OCI-LY3 (cell line): ENCODE measurements at regions not wholly inside any gene's neighbourhood (a gene's known extent, or its start where the extent isn't known, plus 50 kb on each side); places are given as distances from the start of the nearest gene placed in this dataset.

ENCODE experiments used
- H2AFZ ChIP-seq: fragments of 200-600, 300-600 bp; shearing (Covaris generic); 2 replicates; pipeline ENCODE4 v1.6.0; 2014; ENCODE audit warnings: antibody characterized with exemption, low read depth, low read length
- H3K27ac ChIP-seq: fragments of 200-600, 300-600 bp; sonication (generic); 2 replicates; pipeline ENCODE4 v1.5.1; 2014; ENCODE audit warnings: mild to moderate bottlenecking, low read length, moderate library complexity, mixed read lengths
- H3K27me3 ChIP-seq: fragments of 200-600, 300-600 bp; sonication (generic); 2 replicates; pipeline ENCODE4 v1.6.1; 2014; ENCODE audit warnings: low read depth, low read length, mixed read lengths
- H3K36me3 ChIP-seq: fragments of 200-600, 300-600 bp; sonication (generic); replicated peaks from 2 replicates; pipeline ENCODE3; 2014; ENCODE audit warnings: low read depth, low read length, mixed read lengths
- H3K4me1 ChIP-seq: fragments of 300-600, 200-600 bp; sonication (generic); 2 replicates; pipeline ENCODE4 v1.6.1; 2014; ENCODE audit warnings: low read length, mixed read lengths
- H3K4me2 ChIP-seq: fragments of 200-600, 300-600 bp; sonication (generic); 2 replicates; pipeline ENCODE4 v1.6.1; 2014; ENCODE audit warnings: low read length, mixed read lengths
- H3K4me3 ChIP-seq: fragments of 300-600, 200-600 bp; sonication (generic); 2 replicates; pipeline ENCODE4 v1.5.1; 2014; ENCODE audit warnings: antibody characterized with exemption, mild to moderate bottlenecking, low read length, moderate library complexity
- H3K79me2 ChIP-seq: fragments of 300-600, 200-600 bp; shearing (Covaris generic); 2 replicates; pipeline ENCODE4 v1.6.1; 2014; ENCODE audit warnings: mild to moderate bottlenecking, low read length, mixed read lengths
- H3K9ac ChIP-seq: fragments of 300-600, 200-600 bp; shearing (Covaris generic); 2 replicates; pipeline ENCODE4 v1.6.0; 2014; ENCODE audit warnings: mild to moderate bottlenecking, low read length, moderate library complexity
- H3K9me3 ChIP-seq: fragments of 200-600, 300-600 bp; shearing (Covaris generic); 2 replicates; pipeline ENCODE4 v1.6.1; 2014; ENCODE audit warnings: low read length, mixed read lengths; ENCODE audit not compliant: insufficient read depth
- H4K20me1 ChIP-seq: fragments of 200-600, 300-600 bp; sonication (generic); 2 replicates; pipeline ENCODE4 v1.6.1; 2016; ENCODE audit warnings: low read length, mixed read lengths; ENCODE audit not compliant: insufficient read depth
- EZH2phosphoT487 ChIP-seq: fragments of 200-600 bp; shearing (Covaris generic); IDR thresholded peaks from 2 replicates; pipeline ENCODE4 v1.6.1; 2018; ENCODE audit warnings: antibody characterized with exemption, mixed run types, low read depth
- TF ChIP-seq, protein P1 (sequence below): fragments of 200-600, 300-600 bp; sonication (generic); IDR thresholded peaks from 2 replicates; pipeline ENCODE4 v1.5.1; 2014; ENCODE audit warnings: antibody characterized with exemption, low read length, low read depth

DNA sequence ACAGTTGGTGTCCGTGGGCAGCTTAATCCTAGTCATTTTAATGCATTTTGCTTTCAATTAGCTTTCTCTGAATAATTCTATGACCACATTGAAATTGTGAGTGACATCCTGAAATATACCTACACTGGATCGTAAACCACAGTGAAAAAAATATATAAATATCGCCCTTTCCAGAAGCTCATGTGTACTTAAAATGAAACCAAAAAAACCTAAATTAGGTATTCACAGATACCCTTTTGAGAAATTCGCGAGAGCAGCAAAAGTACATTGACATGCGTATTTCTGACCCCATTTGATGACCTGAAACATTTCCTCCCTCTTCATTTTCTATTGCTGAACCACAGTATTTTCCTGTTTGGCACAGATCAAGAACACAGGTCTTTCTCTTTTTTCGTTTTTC is 253.8 kb downstream of the LTN1 start:
- Histone ChIP-seq H3K9me3 (no peaks in the 10 kb centered on the region), H3K4me2 (peak overlapping the region; percentile 30), H4K20me1 (no peaks in the 10 kb centered on the region), H3K27ac (no peak overlapping the region), H3K4me1 (peaks cover 6% of the 10 kb centered on the region; the same call in 1 of the 2 replicates), H3K36me3 (no peaks in the 10 kb centered on the region), H3K4me3 (peak overlapping the region; percentile 11; the same call in 1 of the 2 replicates), H2AFZ (no peak overlapping the region), H3K9ac (no peak overlapping the region), H3K79me2 (no peaks in the 10 kb centered on the region), H3K27me3 (no peaks in the 10 kb centered on the region)
- no peak for TF ChIP-seq EZH2phosphoT487
- TF ChIP-seq, protein P1, sequence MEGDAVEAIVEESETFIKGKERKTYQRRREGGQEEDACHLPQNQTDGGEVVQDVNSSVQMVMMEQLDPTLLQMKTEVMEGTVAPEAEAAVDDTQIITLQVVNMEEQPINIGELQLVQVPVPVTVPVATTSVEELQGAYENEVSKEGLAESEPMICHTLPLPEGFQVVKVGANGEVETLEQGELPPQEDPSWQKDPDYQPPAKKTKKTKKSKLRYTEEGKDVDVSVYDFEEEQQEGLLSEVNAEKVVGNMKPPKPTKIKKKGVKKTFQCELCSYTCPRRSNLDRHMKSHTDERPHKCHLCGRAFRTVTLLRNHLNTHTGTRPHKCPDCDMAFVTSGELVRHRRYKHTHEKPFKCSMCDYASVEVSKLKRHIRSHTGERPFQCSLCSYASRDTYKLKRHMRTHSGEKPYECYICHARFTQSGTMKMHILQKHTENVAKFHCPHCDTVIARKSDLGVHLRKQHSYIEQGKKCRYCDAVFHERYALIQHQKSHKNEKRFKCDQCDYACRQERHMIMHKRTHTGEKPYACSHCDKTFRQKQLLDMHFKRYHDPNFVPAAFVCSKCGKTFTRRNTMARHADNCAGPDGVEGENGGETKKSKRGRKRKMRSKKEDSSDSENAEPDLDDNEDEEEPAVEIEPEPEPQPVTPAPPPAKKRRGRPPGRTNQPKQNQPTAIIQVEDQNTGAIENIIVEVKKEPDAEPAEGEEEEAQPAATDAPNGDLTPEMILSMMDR, result no peak

DNA sequence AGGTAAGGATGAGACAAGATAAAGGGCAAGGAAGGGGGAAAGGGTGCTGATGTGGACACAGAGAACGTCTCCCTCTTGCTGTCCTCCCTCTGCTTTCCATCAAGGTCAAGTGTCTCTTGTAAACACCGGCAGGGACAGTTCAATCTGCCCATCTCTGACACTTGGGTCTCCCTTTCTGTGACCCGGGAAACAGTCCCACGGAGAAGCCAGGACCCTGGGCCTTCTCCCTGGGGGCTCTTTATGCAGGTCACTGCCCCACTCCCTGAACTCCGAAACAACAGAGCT is 254.3 kb downstream of the LTN1 start:
- H3K4me3 ChIP-seq, result no peak overlapping the region
- H3K4me2 ChIP-seq, result no peak overlapping the region
- H3K9me3 ChIP-seq, result no peaks in the 10 kb centered on the region
- TF ChIP-seq, protein P1, result no peak
- TF ChIP-seq EZH2phosphoT487, result no peak
- no peaks in the 10 kb centered on the region for H3K79me2 ChIP-seq
- no peaks in the 10 kb centered on the region for H3K27me3 ChIP-seq
- no peak overlapping the region for H3K9ac ChIP-seq
- H3K4me1 ChIP-seq, result peaks cover 6% of the 10 kb centered on the region; the same call in 1 of the 2 replicates
- no peak overlapping the region for H3K27ac ChIP-seq
- H4K20me1 ChIP-seq, result no peaks in the 10 kb centered on the region
- H3K36me3 ChIP-seq, result no peaks in the 10 kb centered on the region
- H2AFZ ChIP-seq, result no peak overlapping the region

DNA sequence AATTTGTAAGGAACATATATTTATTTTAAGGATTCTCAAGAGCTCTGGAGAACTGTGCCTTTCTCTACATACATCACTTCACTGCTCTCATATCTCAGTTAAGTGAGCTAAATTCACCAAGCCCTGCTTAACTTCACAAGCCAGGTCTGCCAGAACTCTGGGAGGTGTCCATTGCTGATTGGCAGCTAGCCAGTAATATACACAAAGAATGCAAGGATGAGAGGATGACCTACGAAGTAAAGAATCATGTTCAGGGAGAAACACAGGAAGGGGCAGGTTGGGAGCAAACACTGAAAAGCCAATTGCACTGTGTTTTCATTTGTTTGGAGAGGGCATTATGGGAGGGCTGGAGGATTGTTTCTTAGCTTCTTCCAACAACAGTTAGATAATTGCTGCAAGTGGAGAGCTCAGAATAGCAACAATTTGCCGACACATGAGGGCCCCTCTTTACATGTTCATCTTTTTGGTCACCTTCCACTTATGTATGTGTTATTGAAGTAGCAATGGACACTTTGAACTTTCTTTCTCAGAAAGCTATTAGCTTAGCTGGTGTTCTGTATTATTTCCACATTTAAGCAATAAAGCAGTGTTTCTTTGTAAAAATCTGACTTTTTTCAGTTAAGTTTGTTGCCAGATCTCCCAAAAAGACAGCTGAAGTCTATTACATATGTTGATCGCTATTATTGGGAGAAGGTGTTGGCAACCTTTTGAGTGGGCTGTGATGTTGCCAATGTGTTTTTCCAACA is 254.8 kb downstream of the LTN1 start:
- Histone ChIP-seq H2AFZ (no peak overlapping the region), H3K4me2 (no peak overlapping the region), H3K79me2 (no peaks in the 10 kb centered on the region), H3K4me3 (no peak overlapping the region), H3K9me3 (no peaks in the 10 kb centered on the region), H3K27ac (no peak overlapping the region), H3K4me1 (peaks cover 6% of the 10 kb centered on the region; the same call in 1 of the 2 replicates), H4K20me1 (no peaks in the 10 kb centered on the region), H3K36me3 (no peaks in the 10 kb centered on the region), H3K27me3 (no peaks in the 10 kb centered on the region), H3K9ac (no peak overlapping the region)
- TF ChIP-seq EZH2phosphoT487, result no peak
- TF ChIP-seq, protein P1, result no peak

DNA sequence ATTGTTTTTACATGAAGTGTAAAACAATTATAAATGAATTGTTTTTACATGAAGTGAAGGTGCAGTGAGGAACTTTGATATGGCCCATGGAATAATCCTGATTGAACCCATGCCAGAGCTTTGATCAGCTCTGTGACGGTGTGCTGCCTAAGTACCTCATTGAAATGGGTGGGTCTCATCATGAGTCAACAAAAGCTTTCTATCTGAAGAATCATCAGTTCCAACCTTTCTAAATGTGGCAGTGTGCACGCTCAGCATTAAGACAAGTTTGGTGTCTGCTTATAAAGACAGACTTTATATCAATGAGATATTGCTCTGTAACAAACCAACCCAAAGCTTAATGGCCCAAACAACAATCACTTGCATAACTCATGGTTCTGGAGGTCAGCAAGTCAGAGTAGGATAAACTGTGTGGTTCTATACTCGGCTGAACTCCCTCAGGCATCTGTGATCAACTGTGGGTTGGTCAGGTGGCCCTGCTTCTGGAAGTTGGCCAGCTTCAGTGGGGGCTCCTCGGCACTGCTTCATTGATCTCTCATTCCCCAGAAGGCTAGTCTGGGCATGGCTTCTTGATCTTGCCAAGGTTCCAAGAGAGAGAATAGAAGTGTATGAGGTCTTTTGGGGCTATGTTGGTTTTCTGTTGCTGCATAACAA is 258.0 kb downstream of the LTN1 start:
- no peaks in the 10 kb centered on the region for H3K79me2 ChIP-seq
- H3K36me3 ChIP-seq, result no peaks in the 10 kb centered on the region
- H3K4me2 ChIP-seq, result no peak overlapping the region
- no peak overlapping the region for H2AFZ ChIP-seq
- H3K9me3 ChIP-seq, result no peaks in the 10 kb centered on the region
- peaks cover 6% of the 10 kb centered on the region; the same call in 1 of the 2 replicates for H3K4me1 ChIP-seq
- no peak overlapping the region for H3K27ac ChIP-seq
- no peak overlapping the region for H3K4me3 ChIP-seq
- TF ChIP-seq EZH2phosphoT487, result no peak
- TF ChIP-seq, protein P1, result no peak
- no peaks in the 10 kb centered on the region for H4K20me1 ChIP-seq
- H3K27me3 ChIP-seq, result no peaks in the 10 kb centered on the region
- no peak overlapping the region for H3K9ac ChIP-seq
